ENCODE measurements at regions not wholly inside any gene's neighbourhood (a gene's known extent, or its start where the extent isn't known, plus 50 kb on each side); places are given as distances from the start of the nearest gene placed in this dataset.

DNA sequence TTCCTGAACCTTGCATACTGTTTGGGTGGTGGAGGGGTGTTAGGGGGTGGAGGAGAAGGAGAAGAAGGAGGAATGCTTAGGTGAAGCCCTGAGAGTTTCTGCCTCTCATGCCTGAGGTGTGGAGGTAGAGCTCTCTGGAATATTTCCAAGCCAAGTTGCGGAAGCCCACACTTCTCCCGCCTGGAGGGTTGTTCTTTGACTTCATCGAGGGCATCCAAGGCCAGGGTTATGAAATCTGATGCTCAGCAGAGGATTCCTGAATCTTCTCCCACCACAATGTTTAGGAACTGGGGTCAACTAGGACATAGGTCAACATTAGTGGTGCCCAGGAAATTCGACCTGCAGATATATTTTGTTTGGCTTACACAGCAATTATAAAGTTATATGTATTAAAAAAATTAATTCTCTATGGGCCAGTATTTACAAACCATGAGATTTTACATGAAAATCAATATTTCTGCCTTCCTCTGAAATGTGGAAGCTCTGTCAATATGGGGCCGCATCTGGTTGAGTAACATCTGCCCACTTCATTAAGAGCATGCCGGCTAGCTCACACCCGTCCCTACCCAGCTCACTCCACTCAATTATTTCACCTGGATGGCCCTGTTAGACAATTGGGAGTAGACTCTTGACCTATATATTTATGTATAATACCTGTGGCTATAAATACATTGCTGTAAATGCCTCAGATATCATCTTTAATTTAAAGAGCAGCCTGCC lies 257.1 kb upstream of the ZFP64 start:
- Histone ChIP-seq H2AFZ (replicated peaks; ENCODE audit: low read length, poor library complexity) (no peak overlapping the region), H4K8ac (ENCODE audit: low read depth in 2 of 2, low read length in 2 of 2) (no peak overlapping the region), H4K5ac (ENCODE audit: low read depth, low read length) (no peak overlapping the region), H3K27me3 (ENCODE audit: control insufficient read depth, insufficient read depth, low read length) (no peaks in the 10 kb centered on the region), H3K79me1 (ENCODE audit: low read depth in 1 of 2, low read length in 2 of 2) (no peaks in the 10 kb centered on the region), H4K91ac (ENCODE audit: insufficient read depth, low read depth, low read length) (no peak overlapping the region), H2AK5ac (ENCODE audit: low read depth, low read length) (no peak overlapping the region), H3K36me3 (ENCODE audit: control insufficient read depth, insufficient read depth, low read length) (no peaks in the 10 kb centered on the region), H3K9ac (ENCODE audit: low read depth, low read length) (no peak overlapping the region), H3K4me2 (ENCODE audit: low read depth, low read length) (no peak overlapping the region), H3K9me3 (ENCODE audit: control insufficient read depth, insufficient read depth, low read length) (peaks cover 3% of the 10 kb centered on the region; the same call in 1 of the 2 replicates), H3K18ac (ENCODE audit: low read depth, low read length) (no peak overlapping the region), H3K14ac (replicated peaks; ENCODE audit: low read depth, low read length) (no peak overlapping the region), H2BK20ac (ENCODE audit: low read depth, low read length) (no peak overlapping the region), H3K4me3 (ENCODE audit: insufficient read depth, low read depth, low read length) (no peak overlapping the region), H3K4me1 (ENCODE audit: control insufficient read depth, insufficient read depth, low read length) (no peaks in the 10 kb centered on the region), H4K20me1 (ENCODE audit: insufficient read depth, low read length) (no peaks in the 10 kb centered on the region), H2BK15ac (ENCODE audit: low read depth, low read length) (no peak overlapping the region), H2BK120ac (ENCODE audit: low read depth, low read length) (no peak overlapping the region), H3K4ac (ENCODE audit: low read depth, low read length) (no peak overlapping the region), H2AK9ac (replicated peaks; ENCODE audit: low read depth, low read length, poor library complexity) (no peak overlapping the region), H3K27ac (ENCODE audit: insufficient read depth, low read length) (no peak overlapping the region), H3K9me1 (ENCODE audit: insufficient read depth, low read length) (no peaks in the 10 kb centered on the region), H3K23ac (ENCODE audit: low read depth, low read length) (no peak overlapping the region), H2BK5ac (ENCODE audit: low read depth, low read length, poor library complexity, severe bottlenecking) (no peak overlapping the region), H3K56ac (ENCODE audit: extremely low read depth, insufficient read depth, low read length) (no peak overlapping the region)
- DNase-seq (no peak), ATAC-seq (ENCODE audit: low read depth) (no peak)
- CTCF ChIA-PET, result interaction anchor here (0.6 kb wide), 2 partner anchors 9 to 1358 kb away, joined by 3 read pairs; no protein-coding TSS in a partner anchor
- WGBS, 2 experiments (ENCODE audit: extremely low coverage in 2 of 2, insufficient read length in 1 of 2), result no CpG with 5 or more reads among the region's 7 CpGs
- BruUV-seq (replicated peaks), result no TSS peak
- TF ChIP-seq FOS (IDR thresholded peaks at IDR 0.05; ENCODE audit: low read depth, low read length), result no peak
- TF ChIP-seq, protein P1, sequence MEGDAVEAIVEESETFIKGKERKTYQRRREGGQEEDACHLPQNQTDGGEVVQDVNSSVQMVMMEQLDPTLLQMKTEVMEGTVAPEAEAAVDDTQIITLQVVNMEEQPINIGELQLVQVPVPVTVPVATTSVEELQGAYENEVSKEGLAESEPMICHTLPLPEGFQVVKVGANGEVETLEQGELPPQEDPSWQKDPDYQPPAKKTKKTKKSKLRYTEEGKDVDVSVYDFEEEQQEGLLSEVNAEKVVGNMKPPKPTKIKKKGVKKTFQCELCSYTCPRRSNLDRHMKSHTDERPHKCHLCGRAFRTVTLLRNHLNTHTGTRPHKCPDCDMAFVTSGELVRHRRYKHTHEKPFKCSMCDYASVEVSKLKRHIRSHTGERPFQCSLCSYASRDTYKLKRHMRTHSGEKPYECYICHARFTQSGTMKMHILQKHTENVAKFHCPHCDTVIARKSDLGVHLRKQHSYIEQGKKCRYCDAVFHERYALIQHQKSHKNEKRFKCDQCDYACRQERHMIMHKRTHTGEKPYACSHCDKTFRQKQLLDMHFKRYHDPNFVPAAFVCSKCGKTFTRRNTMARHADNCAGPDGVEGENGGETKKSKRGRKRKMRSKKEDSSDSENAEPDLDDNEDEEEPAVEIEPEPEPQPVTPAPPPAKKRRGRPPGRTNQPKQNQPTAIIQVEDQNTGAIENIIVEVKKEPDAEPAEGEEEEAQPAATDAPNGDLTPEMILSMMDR (conservative IDR thresholded peaks at IDR 0.05; ENCODE audit: low read depth, low read length), result no peak
- no peak for TF ChIP-seq POLR2A (IDR thresholded peaks at IDR 0.05; ENCODE audit: low read depth, low read length)
- TF ChIP-seq RFX5 (IDR thresholded peaks at IDR 0.05; ENCODE audit: low read depth, low read length), result no peak
- no peak for TF ChIP-seq MXI1 (IDR thresholded peaks at IDR 0.05; ENCODE audit: borderline replicate concordance, low read depth, low read length)
- TF ChIP-seq RAD21 (IDR thresholded peaks at IDR 0.05; ENCODE audit: low read length), result no peak
- TF ChIP-seq RCOR1 (IDR thresholded peaks at IDR 0.05; ENCODE audit: insufficient replicate concordance, low read length), result no peak
- TF ChIP-seq, protein P2, sequence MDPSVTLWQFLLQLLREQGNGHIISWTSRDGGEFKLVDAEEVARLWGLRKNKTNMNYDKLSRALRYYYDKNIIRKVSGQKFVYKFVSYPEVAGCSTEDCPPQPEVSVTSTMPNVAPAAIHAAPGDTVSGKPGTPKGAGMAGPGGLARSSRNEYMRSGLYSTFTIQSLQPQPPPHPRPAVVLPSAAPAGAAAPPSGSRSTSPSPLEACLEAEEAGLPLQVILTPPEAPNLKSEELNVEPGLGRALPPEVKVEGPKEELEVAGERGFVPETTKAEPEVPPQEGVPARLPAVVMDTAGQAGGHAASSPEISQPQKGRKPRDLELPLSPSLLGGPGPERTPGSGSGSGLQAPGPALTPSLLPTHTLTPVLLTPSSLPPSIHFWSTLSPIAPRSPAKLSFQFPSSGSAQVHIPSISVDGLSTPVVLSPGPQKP (IDR thresholded peaks at IDR 0.05; ENCODE audit: borderline replicate concordance, low read depth, low read length), result no peak
- TF ChIP-seq, protein P3, sequence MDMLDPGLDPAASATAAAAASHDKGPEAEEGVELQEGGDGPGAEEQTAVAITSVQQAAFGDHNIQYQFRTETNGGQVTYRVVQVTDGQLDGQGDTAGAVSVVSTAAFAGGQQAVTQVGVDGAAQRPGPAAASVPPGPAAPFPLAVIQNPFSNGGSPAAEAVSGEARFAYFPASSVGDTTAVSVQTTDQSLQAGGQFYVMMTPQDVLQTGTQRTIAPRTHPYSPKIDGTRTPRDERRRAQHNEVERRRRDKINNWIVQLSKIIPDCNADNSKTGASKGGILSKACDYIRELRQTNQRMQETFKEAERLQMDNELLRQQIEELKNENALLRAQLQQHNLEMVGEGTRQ (IDR thresholded peaks at IDR 0.05; ENCODE audit: low read depth, low read length), result no peak
- no peak for TF ChIP-seq CHD1 (IDR thresholded peaks at IDR 0.05; ENCODE audit: low read depth, low read length)
- dilution Hi-C loops (cut with HindIII; ENCODE audit: low sequenced_read_pairs, unreplicated experiment), result no loop called here
- in situ Hi-C loops (cut with MboI; ENCODE audit: low sequenced_read_pairs), result no loop called here
- POLR2A ChIA-PET (ENCODE audit: unreplicated experiment), result no interaction called here
- intact Hi-C loops (cut with micrococcal nuclease), result no loop called here

All from IMR-90 (cell line).